ENCODE measurements at regions not wholly inside any gene's neighbourhood (a gene's known extent, or its start where the extent isn't known, plus 50 kb on each side); places are given as distances from the start of the nearest gene placed in this dataset.

DNA sequence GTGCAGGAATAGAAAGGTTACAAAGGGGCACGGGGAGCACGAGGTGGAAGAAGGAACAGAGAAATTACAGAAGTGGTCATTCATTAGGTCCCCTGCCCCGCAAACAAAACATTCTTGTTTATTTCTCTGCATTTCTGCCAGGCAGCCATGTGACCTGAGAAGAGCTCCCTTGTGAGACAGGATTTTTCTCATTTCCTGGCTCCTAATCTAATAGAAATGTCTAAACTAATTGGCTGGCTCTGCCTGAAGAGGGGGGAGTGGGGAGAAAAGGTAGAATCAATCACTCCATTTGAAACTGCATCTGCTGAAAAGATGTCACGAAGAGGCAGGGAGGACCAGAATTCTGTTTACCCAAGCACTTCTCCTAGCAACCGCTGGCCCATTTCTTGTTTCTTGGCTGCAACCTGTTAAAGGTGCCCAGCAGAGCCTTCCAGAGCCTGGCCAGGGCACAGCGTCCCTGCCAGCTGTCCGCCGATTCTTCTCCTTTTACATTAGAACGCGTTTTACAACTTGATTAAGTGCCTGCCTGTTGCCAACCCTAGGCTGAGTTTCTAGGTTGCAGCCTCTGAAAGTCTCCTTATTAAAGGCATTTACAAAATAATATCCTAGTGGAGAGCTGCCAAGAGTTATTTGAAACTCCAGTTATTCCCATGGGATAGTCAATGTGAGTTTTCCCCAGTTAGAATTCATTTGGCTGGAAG lies 1227.6 kb downstream of the TYW1 start:
- TF ChIP-seq POLR2A (IDR thresholded peaks at IDR 0.05; ENCODE audit: low read depth), result no peak
- TF ChIP-seq, protein P1, sequence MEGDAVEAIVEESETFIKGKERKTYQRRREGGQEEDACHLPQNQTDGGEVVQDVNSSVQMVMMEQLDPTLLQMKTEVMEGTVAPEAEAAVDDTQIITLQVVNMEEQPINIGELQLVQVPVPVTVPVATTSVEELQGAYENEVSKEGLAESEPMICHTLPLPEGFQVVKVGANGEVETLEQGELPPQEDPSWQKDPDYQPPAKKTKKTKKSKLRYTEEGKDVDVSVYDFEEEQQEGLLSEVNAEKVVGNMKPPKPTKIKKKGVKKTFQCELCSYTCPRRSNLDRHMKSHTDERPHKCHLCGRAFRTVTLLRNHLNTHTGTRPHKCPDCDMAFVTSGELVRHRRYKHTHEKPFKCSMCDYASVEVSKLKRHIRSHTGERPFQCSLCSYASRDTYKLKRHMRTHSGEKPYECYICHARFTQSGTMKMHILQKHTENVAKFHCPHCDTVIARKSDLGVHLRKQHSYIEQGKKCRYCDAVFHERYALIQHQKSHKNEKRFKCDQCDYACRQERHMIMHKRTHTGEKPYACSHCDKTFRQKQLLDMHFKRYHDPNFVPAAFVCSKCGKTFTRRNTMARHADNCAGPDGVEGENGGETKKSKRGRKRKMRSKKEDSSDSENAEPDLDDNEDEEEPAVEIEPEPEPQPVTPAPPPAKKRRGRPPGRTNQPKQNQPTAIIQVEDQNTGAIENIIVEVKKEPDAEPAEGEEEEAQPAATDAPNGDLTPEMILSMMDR (IDR thresholded peaks at IDR 0.05), result no peak

Data from esophagus muscularis mucosa (tissue), 3 donors.